ENCODE measurements at regions not wholly inside any gene's neighbourhood (a gene's known extent, or its start where the extent isn't known, plus 50 kb on each side); places are given as distances from the start of the nearest gene placed in this dataset.

GRCh38 chr15:58329781-58330671 lies 101.8 kb upstream of the LIPC start:
- DNase-seq: no peak

GRCh38 chr15:58330741-58331559 lies 100.8 kb upstream of the LIPC start:
- no peak for DNase-seq

GRCh38 chr15:58331560-58331912 lies 100.3 kb upstream of the LIPC start:
- no peak for DNase-seq

GRCh38 chr15:58331913-58332675 lies 99.7 kb upstream of the LIPC start:
- peak; percentile 99 for DNase-seq

- DNase-seq: peak; percentile 74
Observed at GRCh38 chr15:58332676-58333400, 99.0 kb upstream of the LIPC start.

- DNase-seq: no peak
Observed at GRCh38 chr15:58334803-58335202, 97.0 kb upstream of the LIPC start.

GRCh38 chr15:58336161-58336560 lies 95.6 kb upstream of the LIPC start:
- no peak for DNase-seq

GRCh38 chr15:58340176-58340575 lies 91.6 kb upstream of the LIPC start:
- DNase-seq: no peak

GRCh38 chr15:58342508-58342907 lies 89.3 kb upstream of the LIPC start:
- no peak for DNase-seq

- no peak for DNase-seq
Observed at GRCh38 chr15:58344213-58345070, 87.3 kb upstream of the LIPC start.

GRCh38 chr15:58346361-58346760 lies 85.4 kb upstream of the LIPC start:
- DNase-seq: no peak

- no peak for DNase-seq
Observed at GRCh38 chr15:58348095-58348812, 83.5 kb upstream of the LIPC start.

- DNase-seq: no peak
Observed at GRCh38 chr15:58352026-58352929, 79.5 kb upstream of the LIPC start.

GRCh38 chr15:58355382-58355971 lies 76.3 kb upstream of the LIPC start:
- DNase-seq: no peak

- DNase-seq: no peak
Observed at GRCh38 chr15:58355973-58356372, 75.8 kb upstream of the LIPC start.

- DNase-seq: no peak
Observed at GRCh38 chr15:58357529-58358476, 74.0 kb upstream of the LIPC start.

- no peak for DNase-seq
Observed at GRCh38 chr15:58360421-58361090, 71.2 kb upstream of the LIPC start.

Data from skin of body (tissue), 1 donor.